ENCODE measurements at regions not wholly inside any gene's neighbourhood (a gene's known extent, or its start where the extent isn't known, plus 50 kb on each side); places are given as distances from the start of the nearest gene placed in this dataset.
A peak's percentile ranks its signal among the peaks of the same experiment; 100 is the strongest.

DNA sequence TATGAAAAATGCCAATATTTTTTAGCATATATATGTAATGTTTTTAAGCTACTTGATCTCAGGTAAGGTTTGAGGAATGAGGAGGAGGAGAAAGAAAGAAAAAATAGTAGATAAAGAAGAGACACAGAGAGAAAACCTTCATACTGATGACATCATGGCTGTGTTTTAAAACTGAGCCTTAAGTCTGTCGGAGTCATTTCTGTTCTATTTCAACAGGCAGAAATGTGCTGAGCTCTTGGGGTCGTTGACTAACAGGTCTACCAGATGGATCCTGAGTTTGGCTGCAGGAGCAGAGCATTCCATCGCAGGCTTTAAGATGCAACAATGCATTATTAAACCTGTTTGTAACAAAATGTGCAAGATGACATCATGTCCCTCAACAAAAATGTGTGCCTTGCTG is 356.0 kb downstream of the TGFB2 start:
- H3K27ac ChIP-seq, result no peak overlapping the region
- no peaks in the 10 kb centered on the region for H3K36me3 ChIP-seq (replicated peaks)
- in situ Hi-C loops (cut with HindIII; ENCODE audit: low pct_ligation_motif_present, low sequenced_read_pairs), result no loop called here
- H3K4me3 ChIP-seq (ENCODE audit: low read depth, low read length), result no peak overlapping the region
- no peaks in the 10 kb centered on the region for H3K27me3 ChIP-seq (replicated peaks)
- DNase-seq, result no peak
- TF ChIP-seq CTCF (IDR thresholded peaks at IDR 0.05; ENCODE audit: low read depth, low read length, missing control alignments), result no peak

- H3K27me3 ChIP-seq (replicated peaks), result no peaks in the 10 kb centered on the region
- in situ Hi-C loops (cut with HindIII; ENCODE audit: low pct_ligation_motif_present, low sequenced_read_pairs), result no loop called here
- DNase-seq, result no peak
- no peak overlapping the region for H3K4me3 ChIP-seq (ENCODE audit: low read depth, low read length)
- H3K27ac ChIP-seq, result no peak overlapping the region
- H3K36me3 ChIP-seq (replicated peaks), result no peaks in the 10 kb centered on the region
- TF ChIP-seq CTCF (IDR thresholded peaks at IDR 0.05; ENCODE audit: low read depth, low read length, missing control alignments), result no peak
These were observed 357.6 kb downstream of the TGFB2 start for GRCh38 chr1:218702775-218703174.

- Histone ChIP-seq H3K27ac (no peak overlapping the region), H3K4me3 (ENCODE audit: low read depth, low read length) (no peak overlapping the region), H3K27me3 (replicated peaks) (no peaks in the 10 kb centered on the region), H3K36me3 (replicated peaks) (no peaks in the 10 kb centered on the region)
- in situ Hi-C loops (cut with HindIII; ENCODE audit: low pct_ligation_motif_present, low sequenced_read_pairs), result no loop called here
- TF ChIP-seq CTCF (IDR thresholded peaks at IDR 0.05; ENCODE audit: low read depth, low read length, missing control alignments), result no peak
- DNase-seq, result no peak
These were observed 358.7 kb downstream of the TGFB2 start for GRCh38 chr1:218703836-218704235.

GRCh38 chr1:218705391-218705790 is 360.3 kb downstream of the TGFB2 start:
- TF ChIP-seq CTCF (IDR thresholded peaks at IDR 0.05; ENCODE audit: low read depth, low read length, missing control alignments), result no peak
- peak; percentile 40 for DNase-seq
- Histone ChIP-seq H3K4me3 (ENCODE audit: low read depth, low read length) (no peak overlapping the region), H3K27ac (peak overlapping the region; percentile 93), H3K27me3 (replicated peaks) (no peaks in the 10 kb centered on the region), H3K36me3 (replicated peaks) (no peaks in the 10 kb centered on the region)
- in situ Hi-C loops (cut with HindIII; ENCODE audit: low pct_ligation_motif_present, low sequenced_read_pairs), result no loop called here

- Histone ChIP-seq H3K27ac (peak overlapping the region; percentile 93), H3K36me3 (replicated peaks) (no peaks in the 10 kb centered on the region), H3K4me3 (ENCODE audit: low read depth, low read length) (no peak overlapping the region), H3K27me3 (replicated peaks) (no peaks in the 10 kb centered on the region)
- in situ Hi-C loops (cut with HindIII; ENCODE audit: low pct_ligation_motif_present, low sequenced_read_pairs), result no loop called here
- TF ChIP-seq CTCF (IDR thresholded peaks at IDR 0.05; ENCODE audit: low read depth, low read length, missing control alignments), result no peak
- peak; percentile 99 for DNase-seq
These were observed 361.1 kb downstream of the TGFB2 start for GRCh38 chr1:218705911-218706893.
